Thyroid gland (tissue), 4 donors: ENCODE measurements at regions not wholly inside any gene's neighbourhood (a gene's known extent, or its start where the extent isn't known, plus 50 kb on each side); places are given as distances from the start of the nearest gene placed in this dataset.

Source experiments
- CTCF ChIP-seq, 6 experiments: fragments of 200-600 bp in 3 of 6; fragments of 450-650 bp in 3 of 6; sonication (generic) in 3 of 6; IDR thresholded peaks; one replicate each; pipeline ENCODE4 v1.5.1; 2016 to 2019; ENCODE audit warnings: antibody characterized with exemption in 6 of 6, mild to moderate bottlenecking in 2 of 6, inconsistent platforms in 1 of 6, moderate library complexity in 1 of 6
- POLR2A ChIP-seq, 2 donors: fragments of 450-650 bp; IDR thresholded peaks; one replicate each; pipeline ENCODE4 v1.6.1; 2017; ENCODE audit warnings: antibody characterized with exemption in 2 of 2, mild to moderate bottlenecking in 2 of 2, moderate library complexity in 1 of 2

GRCh38 chr7:28336806-28337205 is 75.5 kb upstream of the CREB5 start:
- TF ChIP-seq CTCF (IDR thresholded peaks at IDR 0.05) (no peak), POLR2A (IDR thresholded peaks at IDR 0.05) (no peak)
